OCI-LY1 (cell line): ENCODE measurements at regions not wholly inside any gene's neighbourhood (a gene's known extent, or its start where the extent isn't known, plus 50 kb on each side); places are given as distances from the start of the nearest gene placed in this dataset.

ENCODE experiments used
- H2AFZ ChIP-seq: fragments of 200-600 bp; sonication (generic), shearing (Covaris generic); 2 replicates; pipeline ENCODE4 v1.6.0; 2014; ENCODE audit warnings: antibody characterized with exemption, mild to moderate bottlenecking, low read length
- H3F3A ChIP-seq: fragments of 200-600 bp; sonication (generic), shearing (Covaris generic); 2 replicates; pipeline ENCODE4 v1.6.0; 2014; ENCODE audit warnings: mild to moderate bottlenecking, antibody characterized with exemption, low read length, moderate library complexity; ENCODE audit not compliant: insufficient read depth
- H3K27ac ChIP-seq: fragments of 200-600 bp; sonication (generic); 2 replicates; pipeline ENCODE4 v1.5.1; 2014; ENCODE audit warnings: low read length, mixed run types, mild to moderate bottlenecking, low read depth; ENCODE audit not compliant: poor library complexity, severe bottlenecking
- H3K27me3 ChIP-seq: fragments of 200-600 bp; sonication (generic); 2 replicates; pipeline ENCODE4 v1.6.0; 2014; ENCODE audit warnings: antibody characterized with exemption, mild to moderate bottlenecking, low read length, moderate library complexity; ENCODE audit not compliant: insufficient read depth
- H3K36me3 ChIP-seq: fragments of 200-600 bp; sonication (generic); 2 replicates; pipeline ENCODE4 v1.6.1; 2014; ENCODE audit warnings: mild to moderate bottlenecking, antibody characterized with exemption, low read length, moderate library complexity, mixed read lengths; ENCODE audit not compliant: insufficient read depth
- H3K4me1 ChIP-seq: fragments of 200-600 bp; sonication (generic); 2 replicates; pipeline ENCODE4 v1.5.1; 2014; ENCODE audit warnings: mild to moderate bottlenecking, low read length, moderate library complexity; ENCODE audit not compliant: insufficient read depth, severe bottlenecking
- H3K4me2 ChIP-seq: fragments of 200-600 bp; sonication (generic), shearing (Covaris generic); 2 replicates; pipeline ENCODE4 v1.6.1; 2014; ENCODE audit warnings: low read length
- H3K4me3 ChIP-seq: fragments of 200-600 bp; sonication (generic); 2 replicates; pipeline ENCODE4 v1.5.1; 2014; ENCODE audit warnings: low read length, low read depth, mild to moderate bottlenecking, mixed read lengths; ENCODE audit not compliant: poor library complexity, severe bottlenecking
- H3K79me2 ChIP-seq: fragments of 200-600 bp; shearing (Covaris generic); 2 replicates; pipeline ENCODE4 v1.6.1; 2016; ENCODE audit warnings: mixed run types, low read length, mixed read lengths; ENCODE audit not compliant: insufficient read depth
- H3K9ac ChIP-seq: fragments of 200-600 bp; sonication (generic), shearing (Covaris generic); 2 replicates; pipeline ENCODE4 v1.6.1; 2014; ENCODE audit warnings: mild to moderate bottlenecking, low read length, mixed read lengths
- H3K9me2 ChIP-seq: fragments of 200-600 bp; sonication (generic), shearing (Covaris generic); 2 replicates; pipeline ENCODE4 v1.6.1; 2014; ENCODE audit warnings: low read depth, mild to moderate bottlenecking, low read length, mixed read lengths
- H3K9me3 ChIP-seq: fragments of 200-600 bp; shearing (Covaris generic); 2 replicates; pipeline ENCODE4 v1.6.1; 2014; ENCODE audit warnings: low read length, mixed read lengths
- H4K20me1 ChIP-seq: fragments of 200-600 bp; sonication (generic), shearing (Covaris generic); 2 replicates; pipeline ENCODE4 v1.6.0; 2016; ENCODE audit warnings: mild to moderate bottlenecking, low read length; ENCODE audit not compliant: insufficient read depth
- EZH2 ChIP-seq: fragments of 200-600 bp; sonication (generic), shearing (Covaris generic); IDR thresholded peaks from 2 replicates; pipeline ENCODE4 v1.8.0; 2017; ENCODE audit warnings: borderline replicate concordance, mixed run types, mild to moderate bottlenecking, antibody characterized with exemption, low read length, moderate library complexity, mixed read lengths
- TF ChIP-seq, protein P1 (sequence below): fragments of 200-600 bp; sonication (generic), shearing (Covaris generic); IDR thresholded peaks from 2 replicates; pipeline ENCODE4 v1.5.1; 2017; ENCODE audit warnings: mild to moderate bottlenecking, antibody characterized with exemption, low read length, moderate library complexity, mixed read lengths

GRCh38 chr19:28607066-28607583 is 605.8 kb downstream of the UQCRFS1 start:
- H3K27ac ChIP-seq = no peak overlapping the region
- H3F3A ChIP-seq = no peaks in the 10 kb centered on the region
- peaks cover 34% of the 10 kb centered on the region for H3K4me1 ChIP-seq
- H3K27me3 ChIP-seq = no peaks in the 10 kb centered on the region
- H3K9me2 ChIP-seq = no peaks in the 10 kb centered on the region
- H3K4me3 ChIP-seq = no peak overlapping the region
- no peak overlapping the region for H2AFZ ChIP-seq
- TF ChIP-seq, protein P1, sequence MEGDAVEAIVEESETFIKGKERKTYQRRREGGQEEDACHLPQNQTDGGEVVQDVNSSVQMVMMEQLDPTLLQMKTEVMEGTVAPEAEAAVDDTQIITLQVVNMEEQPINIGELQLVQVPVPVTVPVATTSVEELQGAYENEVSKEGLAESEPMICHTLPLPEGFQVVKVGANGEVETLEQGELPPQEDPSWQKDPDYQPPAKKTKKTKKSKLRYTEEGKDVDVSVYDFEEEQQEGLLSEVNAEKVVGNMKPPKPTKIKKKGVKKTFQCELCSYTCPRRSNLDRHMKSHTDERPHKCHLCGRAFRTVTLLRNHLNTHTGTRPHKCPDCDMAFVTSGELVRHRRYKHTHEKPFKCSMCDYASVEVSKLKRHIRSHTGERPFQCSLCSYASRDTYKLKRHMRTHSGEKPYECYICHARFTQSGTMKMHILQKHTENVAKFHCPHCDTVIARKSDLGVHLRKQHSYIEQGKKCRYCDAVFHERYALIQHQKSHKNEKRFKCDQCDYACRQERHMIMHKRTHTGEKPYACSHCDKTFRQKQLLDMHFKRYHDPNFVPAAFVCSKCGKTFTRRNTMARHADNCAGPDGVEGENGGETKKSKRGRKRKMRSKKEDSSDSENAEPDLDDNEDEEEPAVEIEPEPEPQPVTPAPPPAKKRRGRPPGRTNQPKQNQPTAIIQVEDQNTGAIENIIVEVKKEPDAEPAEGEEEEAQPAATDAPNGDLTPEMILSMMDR = no peak
- no peak for TF ChIP-seq EZH2
- no peak overlapping the region for H3K9ac ChIP-seq
- H3K36me3 ChIP-seq = peaks cover 12% of the 10 kb centered on the region; the same call in 1 of the 2 replicates
- peaks cover 7% of the 10 kb centered on the region; the same call in 1 of the 2 replicates for H3K9me3 ChIP-seq
- no peaks in the 10 kb centered on the region for H4K20me1 ChIP-seq
- H3K4me2 ChIP-seq = no peak overlapping the region
- H3K79me2 ChIP-seq = no peaks in the 10 kb centered on the region

GRCh38 chr19:28606269-28607032 is 606.5 kb downstream of the UQCRFS1 start:
- Histone ChIP-seq H3K4me3 (no peak overlapping the region), H3K9me3 (peaks cover 7% of the 10 kb centered on the region; the same call in 1 of the 2 replicates), H3K9ac (no peak overlapping the region)

GRCh38 chr19:28605501-28606268 is 607.3 kb downstream of the UQCRFS1 start:
- H3K79me2 ChIP-seq = no peaks in the 10 kb centered on the region

More at GRCh38 chr19:28606269-28607032, 606.5 kb downstream of the UQCRFS1 start:
- H3K36me3 ChIP-seq = peaks cover 12% of the 10 kb centered on the region; the same call in 1 of the 2 replicates
- no peaks in the 10 kb centered on the region for H4K20me1 ChIP-seq
- TF ChIP-seq, protein P1 = no peak
- no peak for TF ChIP-seq EZH2
- H3K4me2 ChIP-seq = no peak overlapping the region
- no peak overlapping the region for H2AFZ ChIP-seq
- no peak overlapping the region for H3K27ac ChIP-seq
- H3K27me3 ChIP-seq = no peaks in the 10 kb centered on the region
- peaks cover 39% of the 10 kb centered on the region for H3K4me1 ChIP-seq
- no peaks in the 10 kb centered on the region for H3F3A ChIP-seq
- no peaks in the 10 kb centered on the region for H3K9me2 ChIP-seq
- H3K79me2 ChIP-seq = no peaks in the 10 kb centered on the region

More at GRCh38 chr19:28605501-28606268, 607.3 kb downstream of the UQCRFS1 start:
- Histone ChIP-seq H2AFZ (no peak overlapping the region), H3K27me3 (no peaks in the 10 kb centered on the region), H3K9ac (no peak overlapping the region), H3K9me2 (no peaks in the 10 kb centered on the region), H3K4me3 (no peak overlapping the region), H3K36me3 (peaks cover 12% of the 10 kb centered on the region; the same call in 1 of the 2 replicates), H3K9me3 (peaks cover 7% of the 10 kb centered on the region; the same call in 1 of the 2 replicates), H3F3A (no peaks in the 10 kb centered on the region), H3K4me1 (peaks cover 40% of the 10 kb centered on the region), H3K27ac (no peak overlapping the region), H4K20me1 (no peaks in the 10 kb centered on the region), H3K4me2 (no peak overlapping the region)
- TF ChIP-seq EZH2 = no peak
- TF ChIP-seq, protein P1 = no peak
